Psoas muscle (tissue), 7 donors: ENCODE measurements at regions not wholly inside any gene's neighbourhood (a gene's known extent, or its start where the extent isn't known, plus 50 kb on each side); places are given as distances from the start of the nearest gene placed in this dataset.

Source experiments
- ATAC-seq, 4 donors: fragments of 200-7000 bp; cut with Tn5 transposase; one replicate each; pipeline ENCODE4 v1.9.1; 2020; ENCODE audit warnings: moderate library complexity in 3 of 4, mild to moderate bottlenecking in 2 of 4
- DNase-seq, 2 donors: peaks; one replicate each; pipeline ENCODE4 v3.0.0-alpha.2; 2020
- H3K27ac ChIP-seq: fragments of 200-600 bp; one replicate; pipeline ENCODE4 v1.8.0; 2022
- H3K27me3 ChIP-seq, 3 donors: fragments of 200-600 bp in 1 of 3; one replicate each; pipeline versions ENCODE4 v1.6.1 to v1.8.0; 2013 to 2022; ENCODE audit warnings: low read length in 2 of 3, mild to moderate bottlenecking in 2 of 3, moderate library complexity in 1 of 3; ENCODE audit not compliant: insufficient read depth in 3 of 3
- H3K36me3 ChIP-seq, 2 donors: fragments of 200-600 bp in 1 of 2; one replicate each; pipeline versions ENCODE4 v1.6.1 to v1.8.0; 2013 to 2022; ENCODE audit warnings: low read depth in 1 of 2, mild to moderate bottlenecking in 1 of 2, moderate library complexity in 1 of 2; ENCODE audit not compliant: insufficient read depth in 1 of 2
- H3K4me1 ChIP-seq: fragments of 200-600 bp; one replicate; pipeline ENCODE4 v1.8.0; 2022
- H3K4me3 ChIP-seq: fragments of 200-600 bp; one replicate; pipeline ENCODE4 v1.8.0; 2022; ENCODE audit warnings: mild to moderate bottlenecking
- H3K9me3 ChIP-seq: fragments of 200-600 bp; one replicate; pipeline ENCODE4 v1.8.0; 2022
- WGBS, 3 donors: extraction: QIAGEN DNeasy Blood & Tissue Kit; methylation state at CpG; one replicate each; pipeline versions ENCODE4 v1.1.6 to v1.1.7; 2013; 5-methylcytosine and 5-hydroxymethylcytosine counted together
- intact Hi-C, 2 donors: fragments of 100-400 bp; cut with DNase I; formaldehyde crosslinking; loops; one replicate each; pipeline versions ENCODE4 v1.11.0 to v1.14.2; 2022
- TF ChIP-seq, protein P1 (sequence below): fragments of 200-600 bp; IDR thresholded peaks from one replicate; pipeline ENCODE4 v1.8.0; 2022; ENCODE audit warnings: antibody characterized with exemption
- donor health status: healthy with polysubstance abuse.
- donor health status: DM: no; HTN: no; CAD: no; lungs with moderate emphysema.
- donor health status: Bipolar disorder and iron deficiency.
- donor health status: healthy.
- donor health status: DM: yes; HTN: yes; CAD: no.
- donor health status: DM: no; HTN: no; CAD: no.
- donor health status: DM: yes; HTN: yes; CAD: no.

DNA sequence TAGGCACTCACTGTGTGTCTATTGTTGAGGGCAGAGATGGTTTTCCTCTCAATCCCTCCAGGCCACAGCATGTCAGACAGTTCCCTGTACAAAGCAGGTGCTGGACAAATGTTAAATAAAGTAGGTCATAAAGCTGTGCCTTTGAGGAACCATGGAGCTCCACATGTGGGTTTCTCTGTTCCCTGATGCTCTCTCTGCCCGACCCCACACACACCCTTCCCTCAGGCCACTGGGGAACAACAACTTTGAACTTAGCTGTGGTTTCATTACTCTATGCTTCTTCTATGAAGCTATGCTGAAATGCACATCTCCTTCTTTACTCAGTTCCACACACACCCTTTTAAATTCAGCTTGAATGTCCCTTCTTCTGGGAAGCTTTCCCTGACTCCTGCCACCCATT lies 415.3 kb downstream of the HRH4 start:
- ATAC-seq (no peak), DNase-seq (no peak)
- TF ChIP-seq, protein P1, sequence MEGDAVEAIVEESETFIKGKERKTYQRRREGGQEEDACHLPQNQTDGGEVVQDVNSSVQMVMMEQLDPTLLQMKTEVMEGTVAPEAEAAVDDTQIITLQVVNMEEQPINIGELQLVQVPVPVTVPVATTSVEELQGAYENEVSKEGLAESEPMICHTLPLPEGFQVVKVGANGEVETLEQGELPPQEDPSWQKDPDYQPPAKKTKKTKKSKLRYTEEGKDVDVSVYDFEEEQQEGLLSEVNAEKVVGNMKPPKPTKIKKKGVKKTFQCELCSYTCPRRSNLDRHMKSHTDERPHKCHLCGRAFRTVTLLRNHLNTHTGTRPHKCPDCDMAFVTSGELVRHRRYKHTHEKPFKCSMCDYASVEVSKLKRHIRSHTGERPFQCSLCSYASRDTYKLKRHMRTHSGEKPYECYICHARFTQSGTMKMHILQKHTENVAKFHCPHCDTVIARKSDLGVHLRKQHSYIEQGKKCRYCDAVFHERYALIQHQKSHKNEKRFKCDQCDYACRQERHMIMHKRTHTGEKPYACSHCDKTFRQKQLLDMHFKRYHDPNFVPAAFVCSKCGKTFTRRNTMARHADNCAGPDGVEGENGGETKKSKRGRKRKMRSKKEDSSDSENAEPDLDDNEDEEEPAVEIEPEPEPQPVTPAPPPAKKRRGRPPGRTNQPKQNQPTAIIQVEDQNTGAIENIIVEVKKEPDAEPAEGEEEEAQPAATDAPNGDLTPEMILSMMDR: no peak
- no peaks in the 10 kb centered on the region for H3K9me3 ChIP-seq
- H3K4me3 ChIP-seq: no peak overlapping the region
- 56 to 65% (median 58%) methylated on average over 1 of the region's 1 CpG for whole genome bisulfite sequencing, 3 donors
- no peaks in the 10 kb centered on the region for H3K4me1 ChIP-seq
- no peaks in the 10 kb centered on the region for H3K27me3 ChIP-seq
- H3K36me3 ChIP-seq: no peaks in the 10 kb centered on the region
- intact Hi-C loops: loop anchor here (2.0 to 10.0 kb wide), 7 partner anchors 187 to 1022 kb away; partner anchors contain the start of gene ZNF521 (in 2 of the 2)
- H3K27ac ChIP-seq: no peak overlapping the region

- DNase-seq: no peak
- Histone ChIP-seq H3K4me1 (no peaks in the 10 kb centered on the region), H3K27ac (no peak overlapping the region), H3K27me3 (no peaks in the 10 kb centered on the region), H3K4me3 (no peak overlapping the region), H3K36me3 (no peaks in the 10 kb centered on the region), H3K9me3 (no peaks in the 10 kb centered on the region)
- ATAC-seq: no peak
- intact Hi-C loops: loop anchor here (2.0 to 10.0 kb wide), 7 partner anchors 186 to 1021 kb away; partner anchors contain the start of gene ZNF521 (in 2 of the 2)
- TF ChIP-seq, protein P1: no peak
- 86 to 90% (median 88%) methylated on average over 5 of the region's 5 CpGs for WGBS, 3 donors
Observed at GRCh38 chr18:24876266-24876665, 415.8 kb downstream of the HRH4 start.

- no peak for ATAC-seq
- Histone ChIP-seq H3K4me3 (no peak overlapping the region), H3K27ac (no peak overlapping the region), H3K36me3 (no peaks in the 10 kb centered on the region), H3K27me3 (no peaks in the 10 kb centered on the region), H3K4me1 (no peaks in the 10 kb centered on the region), H3K9me3 (no peaks in the 10 kb centered on the region)
- WGBS, 3 donors: 77 to 83% (median 83%) methylated on average over 5 of the region's 5 CpGs
- TF ChIP-seq, protein P1: no peak
- intact Hi-C loops: loop anchor here (1.0 to 10.0 kb wide), 8 partner anchors 185 to 1020 kb away; partner anchors contain the start of gene ZNF521 (in 2 of the 2)
- no peak for DNase-seq
Observed at GRCh38 chr18:24877066-24877465, 416.6 kb downstream of the HRH4 start.

GRCh38 chr18:24877546-24877945 lies 417.1 kb downstream of the HRH4 start:
- WGBS, 3 donors: 49 to 57% (median 56%) methylated on average over 6 of the region's 6 CpGs
- no peaks in the 10 kb centered on the region for H3K4me1 ChIP-seq
- H3K36me3 ChIP-seq: no peaks in the 10 kb centered on the region
- no peak for ATAC-seq
- DNase-seq: no peak
- no peaks in the 10 kb centered on the region for H3K27me3 ChIP-seq
- TF ChIP-seq, protein P1: no peak
- intact Hi-C loops: loop anchor here (1.0 to 10.0 kb wide), 8 partner anchors 185 to 1020 kb away; partner anchors contain the start of gene ZNF521 (in 2 of the 2)
- H3K27ac ChIP-seq: no peak overlapping the region
- H3K4me3 ChIP-seq: no peak overlapping the region
- H3K9me3 ChIP-seq: no peaks in the 10 kb centered on the region

- Histone ChIP-seq H3K4me3 (no peak overlapping the region), H3K4me1 (no peaks in the 10 kb centered on the region), H3K9me3 (no peaks in the 10 kb centered on the region), H3K36me3 (no peaks in the 10 kb centered on the region), H3K27ac (no peak overlapping the region), H3K27me3 (no peaks in the 10 kb centered on the region)
- 9 to 18% (median 12%) methylated on average over 4 of the region's 4 CpGs for WGBS, 3 donors
- ATAC-seq (peak in 3 of 4 donors; percentile 62 to 80 (median 68)), DNase-seq (no peak)
- intact Hi-C loops: loop anchor here (5.0 to 10.0 kb wide), 6 partner anchors 184 to 1019 kb away; partner anchors contain the start of gene ZNF521 (in 2 of the 2)
- TF ChIP-seq, protein P1: peak; percentile 72
Observed at GRCh38 chr18:24878289-24878688, 417.9 kb downstream of the HRH4 start.
